Choroid plexus epithelial cell (primary cell): ENCODE measurements at regions not wholly inside any gene's neighbourhood (a gene's known extent, or its start where the extent isn't known, plus 50 kb on each side); places are given as distances from the start of the nearest gene placed in this dataset.

Experiments
- DNase-seq: peaks from one replicate; pipeline ENCODE4 v3.0.0-alpha.2; 2010; ENCODE audit warnings: low read depth
- H3K4me3 ChIP-seq: 2 replicates; pipeline ENCODE4 v1.5.1; 2011; ENCODE audit warnings: low read depth, mild to moderate bottlenecking, control low read depth, low read length, moderate library complexity
- CTCF ChIP-seq: conservative IDR thresholded peaks from 2 replicates; pipeline ENCODE4 v1.5.1; 2011; ENCODE audit warnings: low read depth, mild to moderate bottlenecking, control low read depth, inconsistent platforms, low read length, moderate library complexity

DNA sequence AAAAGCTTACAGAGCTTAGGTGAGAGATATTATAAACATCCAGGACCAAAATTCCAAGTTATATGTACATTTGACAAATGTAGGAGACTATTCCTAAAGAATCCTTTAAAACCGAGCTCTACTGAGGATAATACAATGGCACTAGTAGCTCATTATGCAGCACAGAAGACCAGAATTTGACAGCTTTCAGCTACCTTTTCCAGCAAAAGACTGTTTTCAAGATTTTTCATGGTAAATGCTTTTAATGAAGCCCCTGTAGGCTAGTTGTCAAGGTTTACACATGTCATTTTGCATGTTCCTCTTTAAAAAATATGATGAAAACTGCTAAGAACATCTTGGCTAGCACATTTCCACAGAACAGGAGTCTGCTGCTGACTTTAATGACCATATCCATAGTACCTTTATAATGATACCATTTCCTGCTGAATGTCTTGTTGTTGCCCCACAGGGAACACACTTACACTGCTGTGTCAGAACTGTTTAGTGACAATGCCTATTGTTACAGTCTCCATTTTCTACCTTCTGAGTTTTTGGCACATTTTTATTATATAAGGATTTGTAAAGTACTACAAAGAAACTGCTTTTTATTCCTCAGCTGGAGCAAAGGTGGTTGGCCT lies 1382.3 kb downstream of the RAPGEF2 start:
- no peak overlapping the region for H3K4me3 ChIP-seq
- DNase-seq: no peak
- no peak for TF ChIP-seq CTCF

DNA sequence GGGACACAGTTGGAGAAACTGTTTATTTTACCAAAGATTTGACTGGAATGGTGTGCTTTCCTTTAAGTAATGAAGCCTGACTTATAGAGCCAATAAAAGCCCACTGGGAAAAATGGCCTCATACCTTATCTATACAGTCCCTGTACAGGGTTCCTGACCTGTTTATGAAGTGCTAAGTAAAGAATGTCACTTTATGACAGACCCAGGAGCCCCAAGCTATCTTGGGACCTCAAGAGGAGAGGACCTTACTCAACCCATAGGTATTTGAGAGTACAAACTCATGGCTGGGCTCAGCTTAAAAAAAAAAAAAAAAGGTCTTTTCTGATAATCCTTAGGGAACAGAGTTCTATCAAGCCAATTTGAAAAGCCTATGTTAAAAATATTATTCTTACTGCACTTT lies 1389.3 kb downstream of the RAPGEF2 start:
- TF ChIP-seq CTCF: no peak
- H3K4me3 ChIP-seq: no peak overlapping the region
- DNase-seq: no peak

- H3K4me3 ChIP-seq: no peak overlapping the region
- no peak for DNase-seq
- TF ChIP-seq CTCF: no peak
Measured at GRCh38 chr4:160493206-160493605, 1390.3 kb downstream of the RAPGEF2 start.

GRCh38 chr4:160495356-160495755 lies 1392.5 kb downstream of the RAPGEF2 start:
- no peak overlapping the region for H3K4me3 ChIP-seq
- no peak for DNase-seq
- TF ChIP-seq CTCF: no peak

GRCh38 chr4:160498211-160498610 lies 1395.3 kb downstream of the RAPGEF2 start:
- no peak for TF ChIP-seq CTCF
- H3K4me3 ChIP-seq: no peak overlapping the region
- no peak for DNase-seq

GRCh38 chr4:160505724-160506123 lies 1402.8 kb downstream of the RAPGEF2 start:
- no peak overlapping the region for H3K4me3 ChIP-seq
- DNase-seq: no peak
- TF ChIP-seq CTCF: no peak

DNA sequence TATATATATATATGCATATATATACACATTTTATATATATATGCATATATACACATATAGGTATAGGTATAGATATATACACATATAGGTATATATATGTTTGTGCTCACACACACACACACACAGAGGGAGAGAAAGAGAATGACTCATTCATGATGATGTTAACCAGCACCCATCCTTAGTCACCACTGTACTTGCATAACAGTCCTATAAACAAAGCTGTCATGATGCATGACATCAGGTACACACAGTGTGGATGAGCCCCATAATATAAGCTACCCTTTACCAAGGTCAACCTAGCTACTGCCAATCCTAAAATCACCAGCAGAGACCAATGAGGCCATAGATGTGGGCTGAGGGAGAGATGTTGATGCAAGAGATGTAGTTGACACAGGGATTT lies 1408.0 kb downstream of the RAPGEF2 start:
- H3K4me3 ChIP-seq: no peak overlapping the region
- no peak for TF ChIP-seq CTCF
- peak; percentile 35 for DNase-seq
